ENCODE measurements at regions not wholly inside any gene's neighbourhood (a gene's known extent, or its start where the extent isn't known, plus 50 kb on each side); places are given as distances from the start of the nearest gene placed in this dataset.

DNA sequence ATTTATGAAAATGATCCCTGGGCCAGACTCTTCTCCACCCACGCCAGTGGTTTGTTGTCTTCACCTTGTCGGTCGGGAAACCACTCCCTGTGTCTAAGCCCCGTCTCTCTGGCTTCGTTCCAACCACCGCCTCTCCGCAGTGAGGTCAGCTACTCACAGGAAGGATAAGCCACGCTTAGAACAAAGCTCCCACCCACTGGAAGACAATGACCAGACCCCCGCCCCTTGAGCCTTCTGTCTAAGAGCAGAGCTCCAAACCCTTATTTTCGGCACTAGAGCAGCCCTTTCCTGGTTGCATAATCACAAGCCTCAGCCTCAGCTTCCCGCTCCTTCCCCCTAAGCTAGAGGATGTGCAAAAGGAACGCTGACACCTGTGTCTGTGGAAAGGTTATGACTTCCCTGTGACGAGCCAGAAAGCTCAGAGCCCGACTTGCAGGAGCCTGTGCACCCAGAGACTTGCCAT, 114.9 kb upstream of the MEF2A start (continued):
- TF ChIP-seq, protein P1, sequence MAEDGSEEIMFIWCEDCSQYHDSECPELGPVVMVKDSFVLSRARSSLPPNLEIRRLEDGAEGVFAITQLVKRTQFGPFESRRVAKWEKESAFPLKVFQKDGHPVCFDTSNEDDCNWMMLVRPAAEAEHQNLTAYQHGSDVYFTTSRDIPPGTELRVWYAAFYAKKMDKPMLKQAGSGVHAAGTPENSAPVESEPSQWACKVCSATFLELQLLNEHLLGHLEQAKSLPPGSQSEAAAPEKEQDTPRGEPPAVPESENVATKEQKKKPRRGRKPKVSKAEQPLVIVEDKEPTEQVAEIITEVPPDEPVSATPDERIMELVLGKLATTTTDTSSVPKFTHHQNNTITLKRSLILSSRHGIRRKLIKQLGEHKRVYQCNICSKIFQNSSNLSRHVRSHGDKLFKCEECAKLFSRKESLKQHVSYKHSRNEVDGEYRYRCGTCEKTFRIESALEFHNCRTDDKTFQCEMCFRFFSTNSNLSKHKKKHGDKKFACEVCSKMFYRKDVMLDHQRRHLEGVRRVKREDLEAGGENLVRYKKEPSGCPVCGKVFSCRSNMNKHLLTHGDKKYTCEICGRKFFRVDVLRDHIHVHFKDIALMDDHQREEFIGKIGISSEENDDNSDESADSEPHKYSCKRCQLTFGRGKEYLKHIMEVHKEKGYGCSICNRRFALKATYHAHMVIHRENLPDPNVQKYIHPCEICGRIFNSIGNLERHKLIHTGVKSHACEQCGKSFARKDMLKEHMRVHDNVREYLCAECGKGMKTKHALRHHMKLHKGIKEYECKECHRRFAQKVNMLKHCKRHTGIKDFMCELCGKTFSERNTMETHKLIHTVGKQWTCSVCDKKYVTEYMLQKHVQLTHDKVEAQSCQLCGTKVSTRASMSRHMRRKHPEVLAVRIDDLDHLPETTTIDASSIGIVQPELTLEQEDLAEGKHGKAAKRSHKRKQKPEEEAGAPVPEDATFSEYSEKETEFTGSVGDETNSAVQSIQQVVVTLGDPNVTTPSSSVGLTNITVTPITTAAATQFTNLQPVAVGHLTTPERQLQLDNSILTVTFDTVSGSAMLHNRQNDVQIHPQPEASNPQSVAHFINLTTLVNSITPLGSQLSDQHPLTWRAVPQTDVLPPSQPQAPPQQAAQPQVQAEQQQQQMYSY (CRISPR knock-in tag; IDR thresholded peaks at IDR 0.05) = no peak
- TF ChIP-seq, protein P2, sequence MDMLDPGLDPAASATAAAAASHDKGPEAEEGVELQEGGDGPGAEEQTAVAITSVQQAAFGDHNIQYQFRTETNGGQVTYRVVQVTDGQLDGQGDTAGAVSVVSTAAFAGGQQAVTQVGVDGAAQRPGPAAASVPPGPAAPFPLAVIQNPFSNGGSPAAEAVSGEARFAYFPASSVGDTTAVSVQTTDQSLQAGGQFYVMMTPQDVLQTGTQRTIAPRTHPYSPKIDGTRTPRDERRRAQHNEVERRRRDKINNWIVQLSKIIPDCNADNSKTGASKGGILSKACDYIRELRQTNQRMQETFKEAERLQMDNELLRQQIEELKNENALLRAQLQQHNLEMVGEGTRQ (CRISPR knock-in tag; IDR thresholded peaks at IDR 0.05) = no peak
- TF ChIP-seq, protein P3, sequence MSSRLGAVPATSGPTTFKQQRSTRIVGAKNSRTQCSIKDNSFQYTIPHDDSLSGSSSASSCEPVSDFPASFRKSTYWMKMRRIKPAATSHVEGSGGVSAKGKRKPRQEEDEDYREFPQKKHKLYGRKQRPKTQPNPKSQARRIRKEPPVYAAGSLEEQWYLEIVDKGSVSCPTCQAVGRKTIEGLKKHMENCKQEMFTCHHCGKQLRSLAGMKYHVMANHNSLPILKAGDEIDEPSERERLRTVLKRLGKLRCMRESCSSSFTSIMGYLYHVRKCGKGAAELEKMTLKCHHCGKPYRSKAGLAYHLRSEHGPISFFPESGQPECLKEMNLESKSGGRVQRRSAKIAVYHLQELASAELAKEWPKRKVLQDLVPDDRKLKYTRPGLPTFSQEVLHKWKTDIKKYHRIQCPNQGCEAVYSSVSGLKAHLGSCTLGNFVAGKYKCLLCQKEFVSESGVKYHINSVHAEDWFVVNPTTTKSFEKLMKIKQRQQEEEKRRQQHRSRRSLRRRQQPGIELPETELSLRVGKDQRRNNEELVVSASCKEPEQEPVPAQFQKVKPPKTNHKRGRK (CRISPR knock-in tag; IDR thresholded peaks at IDR 0.05; ENCODE audit: borderline replicate concordance) = no peak
- TF ChIP-seq ZNF317 (CRISPR knock-in tag; IDR thresholded peaks at IDR 0.05; ENCODE audit: borderline replicate concordance, low read depth) = no peak

DNA sequence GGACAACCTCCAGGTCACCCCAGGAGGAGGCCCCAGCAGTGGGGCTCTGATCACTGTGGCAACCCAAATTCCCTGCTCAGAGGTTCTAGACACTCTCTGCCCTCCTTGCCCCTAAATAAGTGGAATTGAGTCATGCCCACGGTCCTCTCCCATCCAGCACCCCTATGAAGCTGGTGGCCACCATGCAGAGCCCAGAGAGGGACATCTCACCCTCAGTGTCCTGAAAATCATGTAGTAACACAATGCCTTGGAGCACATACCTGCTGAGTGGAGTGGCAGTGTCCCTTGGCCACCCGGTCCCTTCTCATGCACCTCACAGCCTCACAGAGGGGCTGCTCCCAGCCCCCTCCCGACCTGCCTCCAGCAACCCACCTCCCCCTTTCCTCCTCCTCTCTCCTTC, 114.3 kb upstream of the MEF2A start:
- H3K4me3 Mint-ChIP-seq = no peak overlapping the region
- no peak for ATAC-seq

More for the DNA sequence above, 114.3 kb upstream of the MEF2A start:
- Mint-ChIP-seq H3K9me3 (no peaks in the 10 kb centered on the region), H3K27me3 (ENCODE audit: low read depth) (no peaks in the 10 kb centered on the region; the same call in 1 of the 2 replicates), H3K36me3 (no peaks in the 10 kb centered on the region), H3K27ac (no peak overlapping the region), H3K4me1 (peaks cover 14% of the 10 kb centered on the region)
- no peak for TF ChIP-seq HMGA2 (CRISPR knock-in tag; IDR thresholded peaks at IDR 0.05)
- no peak for TF ChIP-seq NFE2L1 (CRISPR knock-in tag; IDR thresholded peaks at IDR 0.05)
- TF ChIP-seq, protein P4, sequence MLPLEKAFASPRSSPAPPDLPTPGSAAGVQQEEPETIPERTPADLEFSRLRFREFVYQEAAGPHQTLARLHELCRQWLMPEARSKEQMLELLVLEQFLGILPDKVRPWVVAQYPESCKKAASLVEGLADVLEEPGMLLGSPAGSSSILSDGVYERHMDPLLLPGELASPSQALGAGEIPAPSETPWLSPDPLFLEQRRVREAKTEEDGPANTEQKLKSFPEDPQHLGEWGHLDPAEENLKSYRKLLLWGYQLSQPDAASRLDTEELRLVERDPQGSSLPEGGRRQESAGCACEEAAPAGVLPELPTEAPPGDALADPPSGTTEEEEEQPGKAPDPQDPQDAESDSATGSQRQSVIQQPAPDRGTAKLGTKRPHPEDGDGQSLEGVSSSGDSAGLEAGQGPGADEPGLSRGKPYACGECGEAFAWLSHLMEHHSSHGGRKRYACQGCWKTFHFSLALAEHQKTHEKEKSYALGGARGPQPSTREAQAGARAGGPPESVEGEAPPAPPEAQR (CRISPR knock-in tag; IDR thresholded peaks at IDR 0.05) = no peak
- TF ChIP-seq, protein P5, sequence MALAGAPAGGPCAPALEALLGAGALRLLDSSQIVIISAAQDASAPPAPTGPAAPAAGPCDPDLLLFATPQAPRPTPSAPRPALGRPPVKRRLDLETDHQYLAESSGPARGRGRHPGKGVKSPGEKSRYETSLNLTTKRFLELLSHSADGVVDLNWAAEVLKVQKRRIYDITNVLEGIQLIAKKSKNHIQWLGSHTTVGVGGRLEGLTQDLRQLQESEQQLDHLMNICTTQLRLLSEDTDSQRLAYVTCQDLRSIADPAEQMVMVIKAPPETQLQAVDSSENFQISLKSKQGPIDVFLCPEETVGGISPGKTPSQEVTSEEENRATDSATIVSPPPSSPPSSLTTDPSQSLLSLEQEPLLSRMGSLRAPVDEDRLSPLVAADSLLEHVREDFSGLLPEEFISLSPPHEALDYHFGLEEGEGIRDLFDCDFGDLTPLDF (CRISPR knock-in tag; IDR thresholded peaks at IDR 0.05) = no peak
- TF ChIP-seq GABPB1 (CRISPR knock-in tag; IDR thresholded peaks at IDR 0.05) = no peak
- no peak for TF ChIP-seq NFYB (CRISPR knock-in tag; conservative IDR thresholded peaks at IDR 0.05; ENCODE audit: low read depth)
- TF ChIP-seq, protein P6, sequence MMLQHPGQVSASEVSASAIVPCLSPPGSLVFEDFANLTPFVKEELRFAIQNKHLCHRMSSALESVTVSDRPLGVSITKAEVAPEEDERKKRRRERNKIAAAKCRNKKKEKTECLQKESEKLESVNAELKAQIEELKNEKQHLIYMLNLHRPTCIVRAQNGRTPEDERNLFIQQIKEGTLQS (CRISPR knock-in tag; conservative IDR thresholded peaks at IDR 0.05) = no peak
- TF ChIP-seq RORB (CRISPR knock-in tag; IDR thresholded peaks at IDR 0.05) = no peak
- TF ChIP-seq ZNF219 (CRISPR knock-in tag; IDR thresholded peaks at IDR 0.05; ENCODE audit: borderline replicate concordance) = no peak
- no peak for TF ChIP-seq TP53 (CRISPR knock-in tag; IDR thresholded peaks at IDR 0.05)
- TF ChIP-seq, protein P7, sequence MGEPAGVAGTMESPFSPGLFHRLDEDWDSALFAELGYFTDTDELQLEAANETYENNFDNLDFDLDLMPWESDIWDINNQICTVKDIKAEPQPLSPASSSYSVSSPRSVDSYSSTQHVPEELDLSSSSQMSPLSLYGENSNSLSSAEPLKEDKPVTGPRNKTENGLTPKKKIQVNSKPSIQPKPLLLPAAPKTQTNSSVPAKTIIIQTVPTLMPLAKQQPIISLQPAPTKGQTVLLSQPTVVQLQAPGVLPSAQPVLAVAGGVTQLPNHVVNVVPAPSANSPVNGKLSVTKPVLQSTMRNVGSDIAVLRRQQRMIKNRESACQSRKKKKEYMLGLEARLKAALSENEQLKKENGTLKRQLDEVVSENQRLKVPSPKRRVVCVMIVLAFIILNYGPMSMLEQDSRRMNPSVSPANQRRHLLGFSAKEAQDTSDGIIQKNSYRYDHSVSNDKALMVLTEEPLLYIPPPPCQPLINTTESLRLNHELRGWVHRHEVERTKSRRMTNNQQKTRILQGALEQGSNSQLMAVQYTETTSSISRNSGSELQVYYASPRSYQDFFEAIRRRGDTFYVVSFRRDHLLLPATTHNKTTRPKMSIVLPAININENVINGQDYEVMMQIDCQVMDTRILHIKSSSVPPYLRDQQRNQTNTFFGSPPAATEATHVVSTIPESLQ (CRISPR knock-in tag; IDR thresholded peaks at IDR 0.05) = no peak
- TF ChIP-seq ETV6 (CRISPR knock-in tag; IDR thresholded peaks at IDR 0.05) = no peak
- no peak for TF ChIP-seq SMAD4 (CRISPR knock-in tag; IDR thresholded peaks at IDR 0.05)
- TF ChIP-seq, protein P8, sequence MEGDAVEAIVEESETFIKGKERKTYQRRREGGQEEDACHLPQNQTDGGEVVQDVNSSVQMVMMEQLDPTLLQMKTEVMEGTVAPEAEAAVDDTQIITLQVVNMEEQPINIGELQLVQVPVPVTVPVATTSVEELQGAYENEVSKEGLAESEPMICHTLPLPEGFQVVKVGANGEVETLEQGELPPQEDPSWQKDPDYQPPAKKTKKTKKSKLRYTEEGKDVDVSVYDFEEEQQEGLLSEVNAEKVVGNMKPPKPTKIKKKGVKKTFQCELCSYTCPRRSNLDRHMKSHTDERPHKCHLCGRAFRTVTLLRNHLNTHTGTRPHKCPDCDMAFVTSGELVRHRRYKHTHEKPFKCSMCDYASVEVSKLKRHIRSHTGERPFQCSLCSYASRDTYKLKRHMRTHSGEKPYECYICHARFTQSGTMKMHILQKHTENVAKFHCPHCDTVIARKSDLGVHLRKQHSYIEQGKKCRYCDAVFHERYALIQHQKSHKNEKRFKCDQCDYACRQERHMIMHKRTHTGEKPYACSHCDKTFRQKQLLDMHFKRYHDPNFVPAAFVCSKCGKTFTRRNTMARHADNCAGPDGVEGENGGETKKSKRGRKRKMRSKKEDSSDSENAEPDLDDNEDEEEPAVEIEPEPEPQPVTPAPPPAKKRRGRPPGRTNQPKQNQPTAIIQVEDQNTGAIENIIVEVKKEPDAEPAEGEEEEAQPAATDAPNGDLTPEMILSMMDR (IDR thresholded peaks at IDR 0.05) = no peak
- ChIA-PET CTCF (interaction anchor here (0.9 kb wide), 1 partner anchor 179 kb away, joined by 3 read pairs; no protein-coding TSS in a partner anchor), POLR2A (no interaction called here)
- no peak for DNase-seq (ENCODE audit: low spot score)

Data from WTC11 (cell line).